Endothelial cell of umbilical vein (primary cell): ENCODE measurements at regions not wholly inside any gene's neighbourhood (a gene's known extent, or its start where the extent isn't known, plus 50 kb on each side); places are given as distances from the start of the nearest gene placed in this dataset.

Experiments
- BruUV-seq: library from RNA; stranded (reverse); fragments of 400-500 nt; replicated peaks from 2 replicates; lab custom pipeline; 2021; lab: Mats Ljungman, UMichigan
- CTCF ChIA-PET: fragments of 300-600, 350-600 bp; sonication (Branson Sonifier 250); formaldehyde crosslinking; loops from one replicate; lab custom pipeline; 2021; ENCODE audit warnings: antibody characterized with exemption, inconsistent platforms; lab: Charles Lee
- POLR2A ChIA-PET: fragments of 300-600, 350-600 bp; sonication (Branson Sonifier 250); formaldehyde crosslinking; loops from one replicate; lab custom pipeline; 2021; ENCODE audit warnings: antibody characterized with exemption, inconsistent platforms; lab: Charles Lee
- DNase-seq: peaks from one replicate; pipeline ENCODE4 v3.0.0-alpha.2; 2011; ENCODE audit warnings: low read depth, low spot score
- FAIRE-seq: peaks from 2 replicates; lab custom pipeline; 2011; peaks lifted over from hg19 to GRCh38; lab: Jason Lieb, UNC
- H2AFZ ChIP-seq: 2 replicates; pipeline ENCODE4 v1.6.0; 2012; ENCODE audit warnings: low read depth, low read length, control low read depth, inconsistent platforms
- H3K27ac ChIP-seq: 2 replicates; pipeline ENCODE4 v1.5.1; 2011; ENCODE audit warnings: low read depth, mild to moderate bottlenecking, control low read depth, low read length, moderate library complexity; ENCODE audit not compliant: insufficient read depth
- H3K27me3 ChIP-seq, 2 experiments: 2 replicates each; pipeline versions ENCODE4 v1.6.0 to v1.6.1; 2011; ENCODE audit warnings: low read length in 2 of 2, mixed read lengths in 1 of 2; ENCODE audit not compliant: control insufficient read depth in 2 of 2, insufficient read depth in 2 of 2
- H3K36me3 ChIP-seq, 2 experiments: 2 replicates in 1 of 2; 3 replicates in 1 of 2; pipeline ENCODE4 v1.5.1; 2011; ENCODE audit warnings: low read length in 2 of 2, mild to moderate bottlenecking in 1 of 2, moderate library complexity in 1 of 2; ENCODE audit not compliant: control insufficient read depth in 2 of 2, insufficient read depth in 2 of 2; ENCODE audit errors: extremely low read depth in 1 of 2
- H3K4me1 ChIP-seq: 3 replicates; pipeline ENCODE4 v1.5.1; 2011; ENCODE audit warnings: mild to moderate bottlenecking, low read length; ENCODE audit not compliant: control insufficient read depth, insufficient read depth; ENCODE audit errors: extremely low read depth
- H3K4me2 ChIP-seq: 2 replicates; pipeline ENCODE4 v1.6.1; 2011; ENCODE audit warnings: low read length, control low read depth, mixed read lengths; ENCODE audit not compliant: insufficient read depth
- H3K4me3 ChIP-seq, 3 experiments: fragments of 200-600 bp in 1 of 3; sonication (generic), shearing (Covaris generic) in 1 of 3; replicated peaks in 1 of 3; 2 replicates each; pipeline ENCODE4 v1.5.1; 2011 to 2016; ENCODE audit warnings: control low read depth in 3 of 3, low read length in 3 of 3, mild to moderate bottlenecking in 2 of 3, inconsistent platforms in 1 of 3, low read depth in 1 of 3, moderate library complexity in 1 of 3; ENCODE audit not compliant: insufficient read depth in 1 of 3
- H3K79me2 ChIP-seq: 2 replicates; pipeline ENCODE4 v1.6.0; 2012; ENCODE audit warnings: low read length, inconsistent platforms; ENCODE audit not compliant: control insufficient read depth, insufficient read depth
- H3K9ac ChIP-seq: replicated peaks from 2 replicates; pipeline ENCODE3; 2011; ENCODE audit warnings: low read length, control low read depth; ENCODE audit not compliant: insufficient read depth; ENCODE audit errors: extremely low read depth
- H3K9me1 ChIP-seq: replicated peaks from 3 replicates; pipeline ENCODE4 v1.6.0; 2011; ENCODE audit warnings: mild to moderate bottlenecking, low read length; ENCODE audit not compliant: control insufficient read depth, insufficient read depth; ENCODE audit errors: extremely low read depth
- H3K9me3 ChIP-seq: replicated peaks from 2 replicates; pipeline ENCODE4 v1.5.1; 2012; ENCODE audit warnings: low read length, inconsistent platforms; ENCODE audit not compliant: control insufficient read depth, insufficient read depth
- H4K20me1 ChIP-seq: replicated peaks from 2 replicates; pipeline ENCODE3; 2011; ENCODE audit warnings: mild to moderate bottlenecking, low read length; ENCODE audit not compliant: control insufficient read depth, insufficient read depth; ENCODE audit errors: extremely low read depth
- CTCF ChIP-seq, 2 donors: IDR thresholded peaks; 1 replicate in 1 of 2; 2 replicates in 1 of 2; pipeline ENCODE4 v1.5.1; 2011; ENCODE audit warnings: low read length in 2 of 2, mild to moderate bottlenecking in 2 of 2, moderate library complexity in 2 of 2, control low read depth in 1 of 2, inconsistent platforms in 1 of 2, low read depth in 1 of 2; ENCODE audit not compliant: insufficient read depth in 1 of 2; ENCODE audit errors: extremely low read depth in 1 of 2
- GATA2 ChIP-seq: IDR thresholded peaks from 2 replicates; pipeline ENCODE4 v1.7.0; 2011; ENCODE audit warnings: low read depth, mild to moderate bottlenecking, moderate library complexity, mixed read lengths, low read length; ENCODE audit not compliant: insufficient read length, insufficient read depth
- JUN ChIP-seq: IDR thresholded peaks from 2 replicates; pipeline ENCODE4 v1.6.1; 2011; ENCODE audit warnings: borderline replicate concordance, low read depth; ENCODE audit not compliant: insufficient read length, insufficient read depth
- MAX ChIP-seq: IDR thresholded peaks from 2 replicates; pipeline ENCODE4 v1.6.1; 2011; ENCODE audit not compliant: insufficient read depth, insufficient read length
- MYC ChIP-seq: IDR thresholded peaks from one replicate; pipeline ENCODE4 v1.6.1; 2011; ENCODE audit warnings: mild to moderate bottlenecking, low read depth, low read length
- POLR2A ChIP-seq: IDR thresholded peaks from 2 replicates; pipeline ENCODE4 v1.6.1; 2012; ENCODE audit warnings: low read depth, mild to moderate bottlenecking, control low read depth, low read length
- POLR2AphosphoS5 ChIP-seq: IDR thresholded peaks from 2 replicates; pipeline ENCODE4 v1.6.1; 2012; ENCODE audit warnings: low read depth, mild to moderate bottlenecking, control low read depth, low read length, moderate library complexity; ENCODE audit not compliant: insufficient read depth
- dilution Hi-C: fragments of 300-500 bp; cut with MboI; formaldehyde crosslinking; loops from one replicate; pipeline ENCODE4 v1.15.0; 2019; ENCODE audit warnings: low sequenced_read_pairs; ENCODE audit not compliant: extremely low pct_ligation_motif_present
- intact Hi-C: fragments of 100-400 bp; cut with micrococcal nuclease; formaldehyde crosslinking; loops from one replicate; pipeline ENCODE4 v1.10.0; 2022

GRCh38 chr1:213684454-213684853 lies 303.3 kb upstream of the PROX1 start:
- TF ChIP-seq MAX (no peak), GATA2 (no peak), JUN (no peak), POLR2AphosphoS5 (no peak), POLR2A (no peak), CTCF (IDR thresholded peaks at IDR 0.05; ENCODE audit: extremely low read depth in 1 of 2, insufficient read depth in 1 of 2, low read depth in 1 of 2, low read length in 2 of 2) (no peak), MYC (no peak)
- Histone ChIP-seq H3K36me3 (no peaks in the 10 kb centered on the region), H3K9me1 (no peaks in the 10 kb centered on the region), H3K9me3 (no peaks in the 10 kb centered on the region), H3K9ac (no peak overlapping the region), H3K27me3 (no peaks in the 10 kb centered on the region), H2AFZ (no peak overlapping the region), H4K20me1 (no peaks in the 10 kb centered on the region), H3K4me3 (no peak overlapping the region), H3K4me1 (no peaks in the 10 kb centered on the region), H3K79me2 (no peaks in the 10 kb centered on the region), H3K4me2 (no peak overlapping the region), H3K27ac (no peak overlapping the region)
- FAIRE-seq, result no peak
- DNase-seq, result no peak
- POLR2A ChIA-PET, result no interaction called here
- intact Hi-C loops (no loop called here), dilution Hi-C loops (no loop called here)
- CTCF ChIA-PET, result no interaction called here
- no TSS peak for BruUV-seq
